GM12892 (cell line): ENCODE measurements at regions not wholly inside any gene's neighbourhood (a gene's known extent, or its start where the extent isn't known, plus 50 kb on each side); places are given as distances from the start of the nearest gene placed in this dataset.

Source experiments
- POLR2A ChIP-seq: IDR thresholded peaks from 2 replicates; pipeline ENCODE4 v1.6.1; 2011; ENCODE audit warnings: low read depth, low read length, control low read depth
- POLR2AphosphoS5 ChIP-seq: IDR thresholded peaks from 2 replicates; pipeline ENCODE4 v1.6.1; 2011; ENCODE audit warnings: low read depth, low read length, control low read depth

- no peak for TF ChIP-seq POLR2AphosphoS5
- TF ChIP-seq POLR2A: no peak
Observed at GRCh38 chr15:95588056-95588455, 742.4 kb upstream of the NR2F2 start.
